ENCODE measurements at regions not wholly inside any gene's neighbourhood (a gene's known extent, or its start where the extent isn't known, plus 50 kb on each side); places are given as distances from the start of the nearest gene placed in this dataset.

- Histone ChIP-seq H3K36me3 (ENCODE audit: insufficient read depth, low read length) (no peaks in the 10 kb centered on the region), H3K4me1 (ENCODE audit: control insufficient read depth, insufficient read depth, low read length, unreplicated experiment) (peaks cover 33% of the 10 kb centered on the region), H3K27ac (ENCODE audit: low read depth, low read length) (peak overlapping the region; percentile 93), H3K4me3 (ENCODE audit: low read depth, low read length) (no peak overlapping the region), H2AFZ (ENCODE audit: low read length, unreplicated experiment) (no peak overlapping the region), H3K79me2 (ENCODE audit: control insufficient read depth, insufficient read depth, low read length, unreplicated experiment) (no peaks in the 10 kb centered on the region), H3K27me3 (ENCODE audit: insufficient read depth, low read length) (peaks cover 21% of the 10 kb centered on the region)
These were observed 162.6 kb downstream of the KLF13 start for GRCh38 chr15:31489281-31489680.

DNA sequence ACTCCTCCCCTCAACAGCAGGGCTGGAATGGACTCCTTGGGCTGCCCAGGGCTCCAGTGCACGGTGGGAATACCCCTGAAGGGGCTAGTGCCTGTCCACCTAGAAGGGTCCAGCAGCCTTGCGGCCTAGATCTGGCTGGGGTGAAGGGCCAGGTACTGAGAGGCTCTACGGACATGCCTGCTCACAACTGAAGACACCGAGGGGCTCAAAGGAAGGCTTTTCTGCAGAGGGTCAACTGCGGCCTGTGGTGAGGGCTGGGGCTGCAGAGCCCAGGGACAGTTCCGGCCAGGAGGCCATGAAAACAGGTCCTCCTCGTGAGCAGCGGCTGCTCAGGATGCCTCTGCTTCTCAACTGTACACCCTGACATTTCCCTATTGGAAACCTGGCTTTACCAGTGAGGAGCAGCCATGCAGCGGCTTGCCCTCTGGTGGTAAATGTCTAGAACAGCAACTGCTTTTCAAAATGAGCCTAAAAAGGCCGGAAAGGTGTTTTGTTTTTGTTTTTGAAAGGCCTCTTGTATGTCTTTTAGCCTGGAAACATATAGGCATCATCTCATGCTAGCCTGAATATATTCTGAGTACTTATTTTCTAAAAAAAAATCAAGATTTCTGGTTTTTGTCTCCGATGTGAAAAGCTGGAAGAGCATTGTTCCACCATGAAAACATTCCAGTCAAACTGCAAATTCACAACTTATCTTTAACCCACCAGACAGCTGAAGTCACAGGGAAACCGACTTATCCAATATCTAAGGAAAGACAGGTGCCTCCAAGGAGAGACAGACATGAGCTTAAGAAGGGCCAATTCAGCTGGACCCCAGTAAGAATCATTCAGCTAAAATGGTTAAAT is 163.4 kb downstream of the KLF13 start:
- H2AFZ ChIP-seq (ENCODE audit: low read length, unreplicated experiment), result no peak overlapping the region

GRCh38 chr15:31494786-31495185 is 168.2 kb downstream of the KLF13 start:
- peaks cover 13% of the 10 kb centered on the region for H3K27me3 ChIP-seq (ENCODE audit: insufficient read depth, low read length)

More for the DNA sequence above, 163.4 kb downstream of the KLF13 start:
- H3K4me3 ChIP-seq (ENCODE audit: low read depth, low read length), result no peak overlapping the region
- H3K4me1 ChIP-seq (ENCODE audit: control insufficient read depth, insufficient read depth, low read length, unreplicated experiment), result peaks cover 33% of the 10 kb centered on the region
- H3K27ac ChIP-seq (ENCODE audit: low read depth, low read length), result peak overlapping the region; percentile 93; the same call in 1 of the 2 replicates
- no peaks in the 10 kb centered on the region for H3K36me3 ChIP-seq (ENCODE audit: insufficient read depth, low read length)
- no peaks in the 10 kb centered on the region for H3K79me2 ChIP-seq (ENCODE audit: control insufficient read depth, insufficient read depth, low read length, unreplicated experiment)
- H3K27me3 ChIP-seq (ENCODE audit: insufficient read depth, low read length), result peaks cover 14% of the 10 kb centered on the region

DNA sequence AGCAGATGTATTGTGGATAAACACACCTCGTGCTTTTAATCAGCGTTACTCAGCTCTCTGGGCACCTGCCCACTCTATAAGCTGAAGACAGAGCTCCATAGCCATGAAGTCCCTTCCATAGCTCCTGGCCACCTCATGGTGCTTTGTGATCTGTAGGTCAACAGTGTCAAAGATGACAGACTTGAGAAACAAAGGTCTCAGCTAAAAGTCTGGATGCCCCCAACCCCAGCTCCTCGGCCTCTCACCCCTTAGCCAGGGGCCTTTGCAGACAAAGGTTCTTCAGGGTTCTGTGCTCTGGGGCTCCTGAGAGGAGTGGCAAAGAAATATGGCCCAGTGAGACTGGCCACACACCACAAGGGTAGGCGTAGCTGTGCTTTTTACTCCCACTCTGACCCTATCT is 168.6 kb downstream of the KLF13 start:
- Histone ChIP-seq H3K4me1 (ENCODE audit: control insufficient read depth, insufficient read depth, low read length, unreplicated experiment) (no peaks in the 10 kb centered on the region), H3K36me3 (ENCODE audit: insufficient read depth, low read length) (no peaks in the 10 kb centered on the region), H3K27me3 (ENCODE audit: insufficient read depth, low read length) (peaks cover 13% of the 10 kb centered on the region), H3K27ac (ENCODE audit: low read depth, low read length) (no peak overlapping the region), H2AFZ (ENCODE audit: low read length, unreplicated experiment) (no peak overlapping the region), H3K4me3 (ENCODE audit: low read depth, low read length) (no peak overlapping the region), H3K79me2 (ENCODE audit: control insufficient read depth, insufficient read depth, low read length, unreplicated experiment) (no peaks in the 10 kb centered on the region)

More at GRCh38 chr15:31494786-31495185, 168.2 kb downstream of the KLF13 start:
- no peaks in the 10 kb centered on the region for H3K79me2 ChIP-seq (ENCODE audit: control insufficient read depth, insufficient read depth, low read length, unreplicated experiment)
- H3K4me1 ChIP-seq (ENCODE audit: control insufficient read depth, insufficient read depth, low read length, unreplicated experiment), result peaks cover under 1% of the 10 kb centered on the region
- no peak overlapping the region for H3K27ac ChIP-seq (ENCODE audit: low read depth, low read length)
- no peak overlapping the region for H3K4me3 ChIP-seq (ENCODE audit: low read depth, low read length)
- no peaks in the 10 kb centered on the region for H3K36me3 ChIP-seq (ENCODE audit: insufficient read depth, low read length)
- no peak overlapping the region for H2AFZ ChIP-seq (ENCODE audit: low read length, unreplicated experiment)

DNA sequence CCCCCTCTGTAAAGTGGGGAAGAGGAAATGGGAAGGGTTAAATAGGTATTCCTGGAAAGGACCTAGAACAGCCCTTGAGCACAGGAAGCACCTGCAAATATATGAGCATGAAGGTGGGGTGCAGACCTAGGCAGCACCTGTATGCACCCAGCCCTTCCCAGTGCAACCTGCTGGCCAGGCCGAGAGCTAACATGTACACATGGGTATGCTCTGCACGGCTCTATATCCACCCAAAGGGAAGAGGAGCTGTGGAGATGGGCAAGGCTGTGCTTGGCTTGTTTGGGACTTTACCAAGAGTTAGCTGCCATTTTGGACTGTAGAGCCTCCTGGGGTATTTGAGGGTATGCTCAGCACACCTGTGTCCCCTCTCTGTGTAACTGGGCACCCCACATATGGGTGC is 171.2 kb downstream of the KLF13 start:
- no peak overlapping the region for H2AFZ ChIP-seq (ENCODE audit: low read length, unreplicated experiment)
- H3K27me3 ChIP-seq (ENCODE audit: insufficient read depth, low read length), result peaks cover 19% of the 10 kb centered on the region
- no peaks in the 10 kb centered on the region for H3K36me3 ChIP-seq (ENCODE audit: insufficient read depth, low read length)
- no peak overlapping the region for H3K27ac ChIP-seq (ENCODE audit: low read depth, low read length)
- no peak overlapping the region for H3K4me3 ChIP-seq (ENCODE audit: low read depth, low read length)
- H3K4me1 ChIP-seq (ENCODE audit: control insufficient read depth, insufficient read depth, low read length, unreplicated experiment), result no peaks in the 10 kb centered on the region
- H3K79me2 ChIP-seq (ENCODE audit: control insufficient read depth, insufficient read depth, low read length, unreplicated experiment), result no peaks in the 10 kb centered on the region

DNA sequence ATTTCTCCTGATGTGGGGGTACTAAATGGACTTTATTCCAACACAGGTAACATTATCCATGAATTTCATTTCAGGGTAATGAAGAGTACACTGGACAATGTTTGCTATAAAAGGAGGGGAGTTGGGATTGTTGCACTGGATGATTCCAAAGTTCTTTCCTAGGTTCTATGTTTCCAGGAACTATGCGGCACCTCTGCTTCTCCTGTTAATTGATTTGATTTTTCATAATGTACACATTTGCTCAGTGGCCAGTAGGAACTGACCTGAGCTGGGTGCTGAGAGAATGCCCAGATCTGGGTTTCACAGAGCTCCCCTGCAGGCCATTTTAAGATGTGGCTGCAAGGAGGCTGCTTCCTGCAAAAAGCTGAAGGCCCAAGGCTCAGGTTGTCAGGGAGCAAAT is 171.7 kb downstream of the KLF13 start:
- no peaks in the 10 kb centered on the region for H3K79me2 ChIP-seq (ENCODE audit: control insufficient read depth, insufficient read depth, low read length, unreplicated experiment)
- no peaks in the 10 kb centered on the region for H3K4me1 ChIP-seq (ENCODE audit: control insufficient read depth, insufficient read depth, low read length, unreplicated experiment)
- H3K4me3 ChIP-seq (ENCODE audit: low read depth, low read length), result no peak overlapping the region
- no peak overlapping the region for H3K27ac ChIP-seq (ENCODE audit: low read depth, low read length)
- H3K36me3 ChIP-seq (ENCODE audit: insufficient read depth, low read length), result no peaks in the 10 kb centered on the region
- peaks cover 22% of the 10 kb centered on the region for H3K27me3 ChIP-seq (ENCODE audit: insufficient read depth, low read length)
- H2AFZ ChIP-seq (ENCODE audit: low read length, unreplicated experiment), result no peak overlapping the region

- no peak overlapping the region for H2AFZ ChIP-seq (ENCODE audit: low read length, unreplicated experiment)
- H3K4me1 ChIP-seq (ENCODE audit: control insufficient read depth, insufficient read depth, low read length, unreplicated experiment), result no peaks in the 10 kb centered on the region
- H3K4me3 ChIP-seq (ENCODE audit: low read depth, low read length), result no peak overlapping the region
- H3K27ac ChIP-seq (ENCODE audit: low read depth, low read length), result no peak overlapping the region
- peaks cover 22% of the 10 kb centered on the region for H3K27me3 ChIP-seq (ENCODE audit: insufficient read depth, low read length)
- no peaks in the 10 kb centered on the region for H3K79me2 ChIP-seq (ENCODE audit: control insufficient read depth, insufficient read depth, low read length, unreplicated experiment)
- no peaks in the 10 kb centered on the region for H3K36me3 ChIP-seq (ENCODE audit: insufficient read depth, low read length)
These were observed 172.1 kb downstream of the KLF13 start for GRCh38 chr15:31498756-31499155.

DNA sequence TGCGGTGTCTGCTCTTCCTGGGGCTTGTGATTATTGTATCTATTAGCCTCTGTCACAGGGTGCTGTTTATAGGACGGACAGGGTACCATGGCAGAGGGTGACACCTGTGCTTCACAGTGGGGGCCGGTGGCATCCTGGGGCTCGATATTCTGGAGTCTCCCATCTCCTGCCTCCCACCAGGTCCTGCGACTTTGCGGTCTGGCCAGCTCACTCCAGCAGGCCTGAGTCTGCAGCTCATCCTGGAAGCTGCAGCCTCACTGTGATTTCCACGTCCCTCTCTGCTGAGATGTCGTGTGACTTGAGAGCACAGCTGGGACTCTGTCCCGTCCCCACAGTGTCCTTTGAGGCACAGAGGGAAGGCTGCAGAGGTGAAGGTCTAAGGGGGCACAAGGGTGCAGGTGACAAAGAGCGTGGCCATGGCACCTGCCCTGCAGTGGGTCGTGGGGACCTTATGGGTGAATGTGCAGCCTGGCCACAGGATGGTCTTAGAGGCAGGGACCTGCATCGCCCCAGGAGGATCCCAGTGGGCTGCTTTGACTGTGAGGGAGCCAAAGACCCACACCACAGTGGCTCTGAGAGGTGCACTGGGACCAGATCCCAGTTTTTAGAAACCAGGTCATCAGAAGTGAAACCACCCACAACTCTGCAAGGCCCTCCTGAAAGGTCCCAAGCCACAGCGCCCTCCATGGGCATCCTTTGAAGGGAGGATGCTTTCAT is 172.8 kb downstream of the KLF13 start:
- Histone ChIP-seq H3K79me2 (ENCODE audit: control insufficient read depth, insufficient read depth, low read length, unreplicated experiment) (no peaks in the 10 kb centered on the region), H3K4me3 (ENCODE audit: low read depth, low read length) (no peak overlapping the region), H3K36me3 (ENCODE audit: insufficient read depth, low read length) (no peaks in the 10 kb centered on the region), H3K27me3 (ENCODE audit: insufficient read depth, low read length) (peaks cover 27% of the 10 kb centered on the region), H3K4me1 (ENCODE audit: control insufficient read depth, insufficient read depth, low read length, unreplicated experiment) (no peaks in the 10 kb centered on the region), H2AFZ (ENCODE audit: low read length, unreplicated experiment) (no peak overlapping the region), H3K27ac (ENCODE audit: low read depth, low read length) (no peak overlapping the region)

- H2AFZ ChIP-seq (ENCODE audit: low read length, unreplicated experiment), result no peak overlapping the region
- no peaks in the 10 kb centered on the region for H3K36me3 ChIP-seq (ENCODE audit: insufficient read depth, low read length)
- no peaks in the 10 kb centered on the region for H3K79me2 ChIP-seq (ENCODE audit: control insufficient read depth, insufficient read depth, low read length, unreplicated experiment)
- H3K27ac ChIP-seq (ENCODE audit: low read depth, low read length), result no peak overlapping the region
- H3K4me1 ChIP-seq (ENCODE audit: control insufficient read depth, insufficient read depth, low read length, unreplicated experiment), result no peaks in the 10 kb centered on the region
- H3K27me3 ChIP-seq (ENCODE audit: insufficient read depth, low read length), result peaks cover 29% of the 10 kb centered on the region
- no peak overlapping the region for H3K4me3 ChIP-seq (ENCODE audit: low read depth, low read length)
These were observed 173.5 kb downstream of the KLF13 start for GRCh38 chr15:31499953-31500765.

- no peak overlapping the region for H2AFZ ChIP-seq (ENCODE audit: low read length, unreplicated experiment)
- no peaks in the 10 kb centered on the region for H3K36me3 ChIP-seq (ENCODE audit: insufficient read depth, low read length)
- no peak overlapping the region for H3K4me3 ChIP-seq (ENCODE audit: low read depth, low read length)
- H3K27ac ChIP-seq (ENCODE audit: low read depth, low read length), result no peak overlapping the region
- no peaks in the 10 kb centered on the region for H3K4me1 ChIP-seq (ENCODE audit: control insufficient read depth, insufficient read depth, low read length, unreplicated experiment)
- H3K79me2 ChIP-seq (ENCODE audit: control insufficient read depth, insufficient read depth, low read length, unreplicated experiment), result no peaks in the 10 kb centered on the region
- peaks cover 29% of the 10 kb centered on the region for H3K27me3 ChIP-seq (ENCODE audit: insufficient read depth, low read length)
These were observed 174.3 kb downstream of the KLF13 start for GRCh38 chr15:31500766-31501449.
